ENCODE measurements at regions not wholly inside any gene's neighbourhood (a gene's known extent, or its start where the extent isn't known, plus 50 kb on each side); places are given as distances from the start of the nearest gene placed in this dataset.

GRCh38 chr2:204012072-204012653 is 75.6 kb downstream of the ICOS start:
- peak in 2 of 4 donors; percentile 18 to 19 for DNase-seq (ENCODE audit: low read depth in 4 of 4, low spot score in 3 of 4)

- no peak for DNase-seq (ENCODE audit: low read depth in 4 of 4, low spot score in 3 of 4)
Observed at GRCh38 chr2:204015118-204015843, 78.7 kb downstream of the ICOS start.

- no peak for DNase-seq (ENCODE audit: low read depth in 4 of 4, low spot score in 3 of 4)
Observed at GRCh38 chr2:204018717-204019116, 82.2 kb downstream of the ICOS start.

GRCh38 chr2:204019572-204020501 is 83.3 kb downstream of the ICOS start:
- DNase-seq (ENCODE audit: low read depth in 4 of 4, low spot score in 3 of 4): no peak

GRCh38 chr2:204021290-204022081 is 84.9 kb downstream of the ICOS start:
- DNase-seq (ENCODE audit: low read depth in 4 of 4, low spot score in 3 of 4): no peak

GRCh38 chr2:204022550-204022949 is 86.0 kb downstream of the ICOS start:
- no peak for DNase-seq (ENCODE audit: low read depth in 4 of 4, low spot score in 3 of 4)

GRCh38 chr2:204023088-204023487 is 86.5 kb downstream of the ICOS start:
- DNase-seq (ENCODE audit: low read depth in 4 of 4, low spot score in 3 of 4): no peak

GRCh38 chr2:204024503-204024902 is 87.9 kb downstream of the ICOS start:
- peak in 2 of 4 donors; percentile 26 to 30 for DNase-seq (ENCODE audit: low read depth in 4 of 4, low spot score in 3 of 4)

GRCh38 chr2:204024906-204025475 is 88.4 kb downstream of the ICOS start:
- DNase-seq (ENCODE audit: low read depth in 4 of 4, low spot score in 3 of 4): no peak

GRCh38 chr2:204026294-204026693 is 89.7 kb downstream of the ICOS start:
- no peak for DNase-seq (ENCODE audit: low read depth in 4 of 4, low spot score in 3 of 4)

GRCh38 chr2:204027091-204027490 is 90.5 kb downstream of the ICOS start:
- no peak for DNase-seq (ENCODE audit: low read depth in 4 of 4, low spot score in 3 of 4)

- DNase-seq (ENCODE audit: low read depth in 4 of 4, low spot score in 3 of 4): no peak
Observed at GRCh38 chr2:204030322-204030721, 93.8 kb downstream of the ICOS start.

GRCh38 chr2:204031056-204031455 is 94.5 kb downstream of the ICOS start:
- no peak for DNase-seq (ENCODE audit: low read depth in 4 of 4, low spot score in 3 of 4)

GRCh38 chr2:204032301-204032700 is 95.7 kb downstream of the ICOS start:
- DNase-seq (ENCODE audit: low read depth in 4 of 4, low spot score in 3 of 4): no peak

- no peak for DNase-seq (ENCODE audit: low read depth in 4 of 4, low spot score in 3 of 4)
Observed at GRCh38 chr2:204033611-204034495, 97.3 kb downstream of the ICOS start.

- no peak for DNase-seq (ENCODE audit: low read depth in 4 of 4, low spot score in 3 of 4)
Observed at GRCh38 chr2:204036706-204037105, 100.1 kb downstream of the ICOS start.

GRCh38 chr2:204037286-204037685 is 100.7 kb downstream of the ICOS start:
- DNase-seq (ENCODE audit: low read depth in 4 of 4, low spot score in 3 of 4): no peak

- DNase-seq (ENCODE audit: low read depth in 4 of 4, low spot score in 3 of 4): no peak
Observed at GRCh38 chr2:204039298-204039838, 102.8 kb downstream of the ICOS start.

- no peak for DNase-seq (ENCODE audit: low read depth in 4 of 4, low spot score in 3 of 4)
Observed at GRCh38 chr2:204040016-204040415, 103.5 kb downstream of the ICOS start.
